ENCODE measurements at regions not wholly inside any gene's neighbourhood (a gene's known extent, or its start where the extent isn't known, plus 50 kb on each side); places are given as distances from the start of the nearest gene placed in this dataset.

DNA sequence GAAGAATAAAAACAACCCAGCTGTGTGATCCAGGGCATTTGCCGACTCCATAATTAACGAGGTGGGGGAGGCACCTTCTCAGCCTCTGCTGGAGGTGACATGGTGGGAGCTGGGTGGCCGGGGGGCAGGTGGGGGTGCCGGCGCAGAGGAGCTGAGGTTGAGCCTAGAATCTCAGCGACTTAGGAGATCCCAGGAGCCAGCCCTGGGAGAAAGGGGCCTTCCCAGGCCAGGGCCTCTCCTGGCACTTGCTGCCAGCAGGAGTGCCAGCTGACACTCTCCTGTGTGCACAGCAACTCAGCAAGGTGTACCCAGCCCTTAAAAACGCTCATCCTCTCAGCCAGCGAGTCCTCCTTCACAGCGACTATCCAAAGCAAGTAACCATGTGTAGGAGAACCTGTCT lies 62.8 kb upstream of the FCN1 start:
- Histone ChIP-seq H3K9me1 (ENCODE audit: control insufficient read depth, insufficient read depth, low read length) (no peaks in the 10 kb centered on the region), H3K4me3 (no peak overlapping the region), H3K27me3 (ENCODE audit: control insufficient read depth in 2 of 2, insufficient read depth in 2 of 2, low read length in 2 of 2) (peaks cover 0 to 15% of the 10 kb centered on the region in 2 experiments; a peak in 1 of 5 replicates), H3K9me3 (replicated peaks; ENCODE audit: control insufficient read depth, insufficient read depth, low read depth, low read length) (no peaks in the 10 kb centered on the region), H4K20me1 (replicated peaks; ENCODE audit: control insufficient read depth, insufficient read depth, low read length) (0 out of 2 replicates have a peak, but pooled peaks cover 4% of the 10 kb centered on the region), H3K79me2 (ENCODE audit: control insufficient read depth, insufficient read depth, low read length) (no peaks in the 10 kb centered on the region), H3K4me2 (ENCODE audit: insufficient read depth, low read length) (no peak overlapping the region), H3K9ac (ENCODE audit: insufficient read depth in 1 of 2, low read depth in 2 of 2, low read length in 2 of 2) (no peak overlapping the region), H3K36me3 (ENCODE audit: control insufficient read depth, insufficient read depth, low read length) (no peaks in the 10 kb centered on the region), H3K4me1 (replicated peaks in 1 of 2; ENCODE audit: control insufficient read depth in 2 of 2, insufficient read depth in 2 of 2, low read length in 2 of 2) (no peaks in the 10 kb centered on the region), H3K27ac (ENCODE audit: extremely low read depth, low read depth, low read length) (no peak overlapping the region), H2AFZ (ENCODE audit: low read depth, low read length) (no peak overlapping the region)
- WGBS (ENCODE audit: insufficient coverage, low coverage, missing lambda C conversion rate) = 0% methylated on average over 9 of the region's 9 CpGs
- no peak for FAIRE-seq
- POLR2A ChIA-PET = no interaction called here
- in situ Hi-C loops (cut with MboI) (loop anchor here (10.0 kb wide), 1 partner anchor 286 kb away; no protein-coding TSS in a partner anchor), intact Hi-C loops (cut with micrococcal nuclease) (no loop called here)
- CTCF ChIA-PET (ENCODE audit: low intra/inter-chr PET ratio) = no interaction called here
- TF ChIP-seq KAT8 (IDR thresholded peaks at IDR 0.05; ENCODE audit: low read depth) = no peak
- TF ChIP-seq RCOR1 (IDR thresholded peaks at IDR 0.05; ENCODE audit: borderline replicate concordance in 1 of 2, low read depth in 2 of 2, low read length in 2 of 2) = no peak
- TF ChIP-seq YBX1 (IDR thresholded peaks at IDR 0.05) = no peak
- no peak for TF ChIP-seq ZNF445 (CRISPR knock-in tag; IDR thresholded peaks at IDR 0.05; ENCODE audit: low read depth)
- TF ChIP-seq WHSC1 (IDR thresholded peaks at IDR 0.05; ENCODE audit: low read length) = no peak
- TF ChIP-seq HCFC1 (IDR thresholded peaks at IDR 0.05; ENCODE audit: low read depth, low read length) = no peak
- no peak for TF ChIP-seq ZNF121 (CRISPR knock-in tag; conservative IDR thresholded peaks at IDR 0.05)
- TF ChIP-seq, protein P1, sequence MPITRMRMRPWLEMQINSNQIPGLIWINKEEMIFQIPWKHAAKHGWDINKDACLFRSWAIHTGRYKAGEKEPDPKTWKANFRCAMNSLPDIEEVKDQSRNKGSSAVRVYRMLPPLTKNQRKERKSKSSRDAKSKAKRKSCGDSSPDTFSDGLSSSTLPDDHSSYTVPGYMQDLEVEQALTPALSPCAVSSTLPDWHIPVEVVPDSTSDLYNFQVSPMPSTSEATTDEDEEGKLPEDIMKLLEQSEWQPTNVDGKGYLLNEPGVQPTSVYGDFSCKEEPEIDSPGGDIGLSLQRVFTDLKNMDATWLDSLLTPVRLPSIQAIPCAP (CRISPR knock-in tag; IDR thresholded peaks at IDR 0.05; ENCODE audit: borderline replicate concordance) = no peak
- no peak for TF ChIP-seq ZBTB49 (CRISPR knock-in tag; IDR thresholded peaks at IDR 0.05; ENCODE audit: borderline replicate concordance)
- no peak for TF ChIP-seq RFX7 (CRISPR knock-in tag; IDR thresholded peaks at IDR 0.05)
- TF ChIP-seq RBBP5 (IDR thresholded peaks at IDR 0.05; ENCODE audit: borderline replicate concordance, insufficient read depth, low read length, poor library complexity, severe bottlenecking) = no peak
- no peak for TF ChIP-seq RAD51 (IDR thresholded peaks at IDR 0.05; ENCODE audit: borderline replicate concordance, low read depth)
- TF ChIP-seq, protein P2, sequence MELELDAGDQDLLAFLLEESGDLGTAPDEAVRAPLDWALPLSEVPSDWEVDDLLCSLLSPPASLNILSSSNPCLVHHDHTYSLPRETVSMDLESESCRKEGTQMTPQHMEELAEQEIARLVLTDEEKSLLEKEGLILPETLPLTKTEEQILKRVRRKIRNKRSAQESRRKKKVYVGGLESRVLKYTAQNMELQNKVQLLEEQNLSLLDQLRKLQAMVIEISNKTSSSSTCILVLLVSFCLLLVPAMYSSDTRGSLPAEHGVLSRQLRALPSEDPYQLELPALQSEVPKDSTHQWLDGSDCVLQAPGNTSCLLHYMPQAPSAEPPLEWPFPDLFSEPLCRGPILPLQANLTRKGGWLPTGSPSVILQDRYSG (tag; conservative IDR thresholded peaks at IDR 0.05; ENCODE audit: low read depth) = no peak
- ATAC-seq = no peak
- BruUV-seq (replicated peaks) = no TSS peak
- no peak for DNase-seq (ENCODE audit: extremely low read depth in 1 of 4, low spot score in 3 of 4)
